GM13977 (cell line): ENCODE measurements at regions not wholly inside any gene's neighbourhood (a gene's known extent, or its start where the extent isn't known, plus 50 kb on each side); places are given as distances from the start of the nearest gene placed in this dataset.
"Not testable (repeated sequence)": the region's sequence is repeated elsewhere in the genome, so short reads cannot be mapped to it uniquely, and the experiment has no call there.

Experiments
- DNase-seq: peaks from one replicate; pipeline ENCODE4 v3.0.0; 2012; ENCODE audit warnings: low spot score
- in situ Hi-C: fragments of 300-500 bp; cut with MboI; formaldehyde crosslinking; loops from one replicate; pipeline ENCODE4 v1.12.0; 2022; ENCODE audit warnings: low sequenced_read_pairs, low pct_unique_long_range_greater_than_20kb, mixed read lengths, inconsistent platforms; ENCODE audit not compliant: unreplicated experiment
- TF ChIP-seq, protein P1 (sequence below): IDR thresholded peaks from 2 replicates; pipeline ENCODE4 v1.5.1; 2012; ENCODE audit warnings: mild to moderate bottlenecking, control low read depth; ENCODE audit not compliant: insufficient read depth; ENCODE audit errors: extremely low read depth, missing control alignments

DNA sequence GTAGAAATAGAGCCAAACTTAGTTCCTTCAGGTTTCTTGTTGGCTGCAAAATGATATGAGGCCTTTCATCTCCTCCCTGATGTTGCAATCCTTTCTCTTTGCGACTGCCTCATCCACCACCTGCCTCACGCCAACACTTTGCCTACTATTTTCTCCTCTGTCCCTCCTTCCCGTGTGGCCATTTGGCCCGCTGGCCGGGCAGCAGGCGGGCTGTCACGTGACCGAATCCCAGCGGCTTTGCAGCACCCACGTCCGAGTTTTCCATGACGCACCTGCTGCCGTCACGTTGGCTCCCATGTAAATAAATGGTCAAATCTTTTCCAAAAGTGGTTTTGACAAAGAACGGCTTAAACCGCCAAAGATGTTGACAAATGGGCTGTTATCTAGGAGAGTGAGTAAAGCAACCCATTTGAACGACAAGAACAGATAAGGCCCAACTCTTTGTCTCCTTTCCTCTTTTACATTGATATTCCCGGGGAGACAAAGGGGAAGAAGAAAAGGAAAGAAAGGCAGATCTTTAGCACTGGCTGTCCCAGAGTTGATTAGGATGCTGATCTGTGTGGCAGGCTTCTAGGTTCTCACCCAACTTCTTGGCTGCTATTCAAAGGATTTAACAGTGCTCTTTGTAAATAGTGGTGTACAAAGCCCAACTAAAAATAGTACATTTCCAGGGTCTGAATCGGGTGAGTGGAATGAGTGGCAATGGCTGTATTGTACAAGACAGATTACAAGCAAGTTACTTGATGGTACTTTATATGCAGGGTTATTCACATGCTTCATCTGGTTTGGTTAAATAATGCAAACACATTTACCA, 174.2 kb upstream of the JADE1 start:
- in situ Hi-C loops: no loop called here
- DNase-seq: no peak
- TF ChIP-seq, protein P1, sequence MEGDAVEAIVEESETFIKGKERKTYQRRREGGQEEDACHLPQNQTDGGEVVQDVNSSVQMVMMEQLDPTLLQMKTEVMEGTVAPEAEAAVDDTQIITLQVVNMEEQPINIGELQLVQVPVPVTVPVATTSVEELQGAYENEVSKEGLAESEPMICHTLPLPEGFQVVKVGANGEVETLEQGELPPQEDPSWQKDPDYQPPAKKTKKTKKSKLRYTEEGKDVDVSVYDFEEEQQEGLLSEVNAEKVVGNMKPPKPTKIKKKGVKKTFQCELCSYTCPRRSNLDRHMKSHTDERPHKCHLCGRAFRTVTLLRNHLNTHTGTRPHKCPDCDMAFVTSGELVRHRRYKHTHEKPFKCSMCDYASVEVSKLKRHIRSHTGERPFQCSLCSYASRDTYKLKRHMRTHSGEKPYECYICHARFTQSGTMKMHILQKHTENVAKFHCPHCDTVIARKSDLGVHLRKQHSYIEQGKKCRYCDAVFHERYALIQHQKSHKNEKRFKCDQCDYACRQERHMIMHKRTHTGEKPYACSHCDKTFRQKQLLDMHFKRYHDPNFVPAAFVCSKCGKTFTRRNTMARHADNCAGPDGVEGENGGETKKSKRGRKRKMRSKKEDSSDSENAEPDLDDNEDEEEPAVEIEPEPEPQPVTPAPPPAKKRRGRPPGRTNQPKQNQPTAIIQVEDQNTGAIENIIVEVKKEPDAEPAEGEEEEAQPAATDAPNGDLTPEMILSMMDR: no peak

GRCh38 chr4:128633067-128633466, 176.4 kb upstream of the JADE1 start:
- in situ Hi-C loops: no loop called here
- no peak for DNase-seq
- TF ChIP-seq, protein P1: no peak

- TF ChIP-seq, protein P1: no peak
- in situ Hi-C loops: no loop called here
- DNase-seq: no peak
These were observed 178.6 kb upstream of the JADE1 start for GRCh38 chr4:128630871-128631270.

GRCh38 chr4:128623508-128624215, 185.8 kb upstream of the JADE1 start:
- DNase-seq: no peak
- in situ Hi-C loops: no loop called here

GRCh38 chr4:128620279-128620965, 189.1 kb upstream of the JADE1 start:
- in situ Hi-C loops, DNase-seq: not testable (repeated sequence)

More at GRCh38 chr4:128623508-128624215, 185.8 kb upstream of the JADE1 start:
- TF ChIP-seq, protein P1: no peak

DNA sequence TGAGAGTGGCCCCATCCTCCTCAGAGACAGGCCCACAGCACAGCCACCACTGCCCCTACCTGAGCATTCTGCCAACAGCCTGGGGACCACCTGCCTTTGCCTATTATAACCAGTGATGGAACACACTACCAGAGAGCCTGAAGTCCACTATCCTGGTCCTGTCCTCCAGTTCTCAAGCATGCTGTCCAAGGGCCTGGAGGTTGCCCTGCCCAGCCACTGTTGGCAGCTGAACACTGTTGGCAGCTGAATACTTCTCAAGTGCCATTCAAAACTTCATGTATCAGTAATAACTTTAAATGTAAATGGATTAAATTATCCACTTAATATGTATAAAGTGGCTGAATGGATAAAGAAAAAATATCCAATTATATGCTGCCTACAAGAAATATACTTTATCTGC, 194.3 kb upstream of the JADE1 start:
- in situ Hi-C loops: no loop called here
- TF ChIP-seq, protein P1: no peak
- no peak for DNase-seq

GRCh38 chr4:128608006-128608405, 201.5 kb upstream of the JADE1 start:
- in situ Hi-C loops: no loop called here
- TF ChIP-seq, protein P1: no peak
- DNase-seq: no peak
